ENCODE measurements at regions not wholly inside any gene's neighbourhood (a gene's known extent, or its start where the extent isn't known, plus 50 kb on each side); places are given as distances from the start of the nearest gene placed in this dataset.

DNA sequence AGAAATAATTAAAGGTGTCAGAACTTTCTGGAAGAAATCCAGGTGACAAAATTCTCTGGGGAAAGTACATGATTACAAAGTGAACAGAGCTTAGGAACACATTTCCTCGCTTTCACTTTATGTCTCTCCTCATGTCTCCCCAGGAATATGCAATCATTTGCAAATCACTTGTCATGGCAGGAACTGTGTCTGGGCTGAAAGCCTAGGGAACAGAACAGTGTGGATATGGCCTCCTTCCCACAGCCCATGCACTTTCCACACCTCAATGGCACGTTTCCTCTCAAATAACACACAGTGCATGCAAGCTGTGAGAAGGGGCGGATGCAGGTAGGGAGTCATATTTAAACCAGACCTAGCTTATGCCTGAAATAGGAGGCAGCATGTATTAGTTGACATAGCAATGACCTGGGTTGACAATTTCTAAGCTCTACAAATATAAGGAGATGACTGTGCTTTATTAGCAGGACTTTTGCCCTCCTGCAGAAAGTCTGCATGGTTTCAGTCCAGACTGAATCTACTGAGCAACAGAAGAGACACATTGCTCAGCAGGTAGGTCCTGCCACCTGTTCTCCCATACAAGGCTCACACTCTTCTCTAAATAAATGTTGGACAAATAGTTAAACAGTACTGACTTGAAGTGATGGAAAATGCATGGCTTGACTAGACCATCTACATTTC, 236.0 kb upstream of the ELAC2 start:
- no peak overlapping the region for H3K27ac Mint-ChIP-seq
- TF ChIP-seq, protein P1, sequence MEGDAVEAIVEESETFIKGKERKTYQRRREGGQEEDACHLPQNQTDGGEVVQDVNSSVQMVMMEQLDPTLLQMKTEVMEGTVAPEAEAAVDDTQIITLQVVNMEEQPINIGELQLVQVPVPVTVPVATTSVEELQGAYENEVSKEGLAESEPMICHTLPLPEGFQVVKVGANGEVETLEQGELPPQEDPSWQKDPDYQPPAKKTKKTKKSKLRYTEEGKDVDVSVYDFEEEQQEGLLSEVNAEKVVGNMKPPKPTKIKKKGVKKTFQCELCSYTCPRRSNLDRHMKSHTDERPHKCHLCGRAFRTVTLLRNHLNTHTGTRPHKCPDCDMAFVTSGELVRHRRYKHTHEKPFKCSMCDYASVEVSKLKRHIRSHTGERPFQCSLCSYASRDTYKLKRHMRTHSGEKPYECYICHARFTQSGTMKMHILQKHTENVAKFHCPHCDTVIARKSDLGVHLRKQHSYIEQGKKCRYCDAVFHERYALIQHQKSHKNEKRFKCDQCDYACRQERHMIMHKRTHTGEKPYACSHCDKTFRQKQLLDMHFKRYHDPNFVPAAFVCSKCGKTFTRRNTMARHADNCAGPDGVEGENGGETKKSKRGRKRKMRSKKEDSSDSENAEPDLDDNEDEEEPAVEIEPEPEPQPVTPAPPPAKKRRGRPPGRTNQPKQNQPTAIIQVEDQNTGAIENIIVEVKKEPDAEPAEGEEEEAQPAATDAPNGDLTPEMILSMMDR (IDR thresholded peaks at IDR 0.05), result no peak
- H3K36me3 Mint-ChIP-seq (ENCODE audit: low read depth), result no peaks in the 10 kb centered on the region
- no peak overlapping the region for H3K4me3 Mint-ChIP-seq
- H3K27me3 Mint-ChIP-seq (ENCODE audit: low read depth, poor library complexity), result peaks cover 25% of the 10 kb centered on the region
- H3K9me3 Mint-ChIP-seq, result peaks cover 23% of the 10 kb centered on the region
- DNase-seq, result no peak
- H3K4me1 Mint-ChIP-seq, result no peaks in the 10 kb centered on the region

DNA sequence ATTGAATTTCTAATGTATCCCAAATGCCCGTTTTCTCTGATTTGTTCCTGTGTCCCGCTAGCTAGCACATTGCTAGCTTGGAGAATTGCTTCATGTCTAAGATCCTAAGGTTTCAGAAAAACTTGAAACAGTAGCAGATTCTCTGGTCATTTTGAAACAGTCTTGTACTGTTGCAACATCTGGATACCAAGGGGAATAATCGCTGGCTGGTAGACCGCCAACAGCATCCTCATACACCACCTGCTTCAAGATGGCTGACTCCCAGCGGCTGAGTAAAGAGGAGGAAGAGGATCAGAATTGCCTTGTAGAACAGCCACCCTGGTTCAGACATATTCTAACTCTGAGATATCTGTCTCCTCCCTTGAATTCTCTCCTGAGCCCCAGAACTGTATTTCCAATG, 226.7 kb upstream of the ELAC2 start:
- no peaks in the 10 kb centered on the region for H3K4me1 Mint-ChIP-seq
- no peak overlapping the region for H3K4me3 Mint-ChIP-seq
- H3K9me3 Mint-ChIP-seq, result peaks cover 14% of the 10 kb centered on the region
- H3K36me3 Mint-ChIP-seq (ENCODE audit: low read depth), result no peaks in the 10 kb centered on the region
- H3K27me3 Mint-ChIP-seq (ENCODE audit: low read depth, poor library complexity), result peaks cover 4% of the 10 kb centered on the region
- no peak overlapping the region for H3K27ac Mint-ChIP-seq
- TF ChIP-seq, protein P1 (IDR thresholded peaks at IDR 0.05), result no peak
- DNase-seq, result no peak

DNA sequence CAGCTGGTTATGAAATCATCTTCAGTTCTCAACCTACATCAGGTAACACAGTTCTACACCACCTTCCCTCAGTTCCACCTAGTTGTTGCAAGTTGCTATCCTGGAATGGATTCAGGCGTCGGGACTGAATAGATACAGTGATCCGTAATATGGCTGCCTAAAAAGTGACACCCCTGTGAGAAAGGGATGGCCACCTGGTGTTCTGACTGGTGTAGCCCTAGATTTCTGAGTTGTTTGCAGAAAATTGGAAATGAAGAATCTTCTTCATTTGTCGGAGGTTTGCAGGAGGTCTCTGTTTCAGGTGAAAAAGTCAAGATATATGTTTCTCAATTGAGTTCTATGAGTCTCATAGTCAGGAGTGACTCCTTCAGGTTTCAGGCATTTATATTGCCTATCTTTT, 225.8 kb upstream of the ELAC2 start:
- no peak for DNase-seq
- Mint-ChIP-seq H3K4me3 (no peak overlapping the region), H3K4me1 (no peaks in the 10 kb centered on the region), H3K27me3 (ENCODE audit: low read depth, poor library complexity) (peaks cover 4% of the 10 kb centered on the region), H3K9me3 (peaks cover 7% of the 10 kb centered on the region), H3K36me3 (ENCODE audit: low read depth) (no peaks in the 10 kb centered on the region), H3K27ac (no peak overlapping the region)
- TF ChIP-seq, protein P1 (IDR thresholded peaks at IDR 0.05), result no peak

DNA sequence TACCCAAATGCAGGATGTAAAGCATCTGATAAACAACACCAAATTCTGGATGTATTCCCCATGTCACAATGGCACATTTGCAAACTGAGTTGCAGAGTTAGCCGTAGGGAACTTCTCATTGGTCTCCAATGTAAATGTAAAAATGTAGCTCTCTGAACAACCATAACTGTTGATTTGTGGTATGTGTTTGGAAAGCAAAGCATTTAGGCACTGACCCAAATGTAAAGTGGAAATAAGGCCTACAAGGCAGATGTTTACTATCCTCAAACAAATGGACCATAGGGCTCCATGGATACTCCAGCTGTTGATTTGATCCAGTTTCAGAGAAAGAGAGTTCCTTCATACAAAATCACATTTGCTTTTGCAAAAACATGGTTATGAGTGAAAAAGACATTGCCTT, 223.0 kb upstream of the ELAC2 start:
- H3K27ac Mint-ChIP-seq, result no peak overlapping the region
- peaks cover 4% of the 10 kb centered on the region for H3K9me3 Mint-ChIP-seq
- H3K27me3 Mint-ChIP-seq (ENCODE audit: low read depth, poor library complexity), result peaks cover 4% of the 10 kb centered on the region
- TF ChIP-seq, protein P1 (IDR thresholded peaks at IDR 0.05), result no peak
- DNase-seq, result no peak
- no peak overlapping the region for H3K4me3 Mint-ChIP-seq
- H3K4me1 Mint-ChIP-seq, result no peaks in the 10 kb centered on the region
- no peaks in the 10 kb centered on the region for H3K36me3 Mint-ChIP-seq (ENCODE audit: low read depth)

DNA sequence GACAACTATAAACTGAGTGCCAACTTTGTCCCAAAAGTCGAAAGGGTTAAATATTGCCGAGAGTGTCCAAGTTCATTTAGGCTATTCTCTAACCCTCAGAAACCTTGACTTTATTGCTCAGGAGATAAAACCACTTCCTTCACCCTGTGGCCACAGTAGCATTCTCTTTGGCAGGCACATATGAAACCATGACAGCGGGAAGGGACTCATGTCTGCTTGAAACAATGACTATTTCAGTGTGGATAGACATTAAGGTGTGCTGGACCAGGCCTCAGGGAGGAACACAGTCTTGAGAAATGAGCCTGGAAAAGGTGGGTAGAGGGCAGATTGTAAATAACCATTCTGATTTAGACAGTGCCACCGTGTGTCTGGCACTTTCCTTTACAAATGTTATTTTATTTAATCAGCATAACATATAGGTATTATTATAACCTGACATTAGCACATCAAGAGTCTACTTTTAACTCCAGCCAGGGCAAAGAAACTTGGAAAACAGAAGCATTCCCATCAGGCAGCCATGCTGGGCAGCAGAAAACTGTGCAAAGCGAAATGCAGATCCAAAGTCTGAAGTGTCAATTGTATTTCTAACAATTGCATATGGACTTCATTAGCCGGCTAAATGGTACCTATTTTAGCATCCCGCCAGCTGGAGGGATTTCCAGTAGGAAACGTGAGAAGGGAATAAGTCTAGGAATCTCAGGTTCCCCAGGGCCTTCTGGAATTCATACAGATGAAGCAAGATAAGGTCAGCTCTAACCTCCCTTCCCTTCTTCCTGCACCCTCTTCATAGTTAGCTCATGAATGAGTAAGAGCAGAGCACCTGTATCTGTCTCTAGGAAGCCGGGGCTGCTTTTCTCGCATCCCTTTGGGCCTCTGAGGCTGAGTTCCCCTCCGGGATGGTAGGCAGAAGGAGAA, 212.8 kb upstream of the ELAC2 start:
- Mint-ChIP-seq H3K4me3 (no peak overlapping the region), H3K9me3 (peaks cover 19% of the 10 kb centered on the region), H3K27ac (no peak overlapping the region), H3K4me1 (peaks cover 33% of the 10 kb centered on the region), H3K27me3 (ENCODE audit: low read depth, poor library complexity) (no peaks in the 10 kb centered on the region), H3K36me3 (ENCODE audit: low read depth) (peaks cover 14% of the 10 kb centered on the region)
- TF ChIP-seq, protein P1 (IDR thresholded peaks at IDR 0.05), result no peak
- DNase-seq, result no peak
